ENCODE measurements at regions not wholly inside any gene's neighbourhood (a gene's known extent, or its start where the extent isn't known, plus 50 kb on each side); places are given as distances from the start of the nearest gene placed in this dataset.

DNA sequence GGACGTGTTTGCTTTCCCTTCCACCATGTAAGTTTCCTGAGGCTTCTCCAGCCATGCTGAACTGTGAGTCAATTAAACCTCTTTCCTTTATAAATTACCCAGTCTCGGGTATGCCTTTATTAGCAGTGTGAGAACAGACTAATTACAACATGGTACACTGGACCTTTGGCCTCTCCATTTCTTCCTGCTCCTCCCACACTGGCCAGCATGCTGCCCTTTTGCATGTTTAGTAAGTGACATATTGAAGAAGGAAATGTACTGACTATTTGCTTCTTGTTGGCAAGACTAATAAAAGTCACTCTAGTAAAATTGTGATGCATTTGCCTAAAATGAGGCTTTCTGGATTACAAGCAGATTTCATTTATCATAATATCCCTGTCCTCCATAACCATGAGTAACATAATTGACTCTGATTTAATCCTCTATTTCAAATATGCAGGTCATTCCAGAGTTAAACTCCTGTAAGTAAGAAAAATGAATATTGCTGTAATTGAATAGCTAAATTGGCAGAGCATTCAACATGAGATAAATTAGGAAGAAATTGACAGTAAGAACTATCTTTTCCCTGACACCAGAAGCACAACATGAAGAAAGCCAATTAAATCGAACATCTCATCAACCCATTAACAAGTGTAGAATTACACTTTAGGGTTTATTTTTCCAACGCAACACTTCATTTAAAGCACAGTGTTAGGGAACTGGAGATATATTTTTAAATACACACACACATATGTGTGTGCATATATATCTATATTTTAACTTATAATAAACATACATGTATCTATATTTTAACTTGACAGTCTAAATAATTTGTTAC is 427.8 kb upstream of the ZP4 start (continued):
- TF ChIP-seq MYBL2 (IDR thresholded peaks at IDR 0.05; ENCODE audit: low read depth) (no peak), MYBL2 (CRISPR knock-in tag; IDR thresholded peaks at IDR 0.05; ENCODE audit: borderline replicate concordance) (no peak), TSC22D4 (tag; IDR thresholded peaks at IDR 0.05) (no peak), CHD1 (IDR thresholded peaks at IDR 0.05; ENCODE audit: low read length) (no peak)

DNA sequence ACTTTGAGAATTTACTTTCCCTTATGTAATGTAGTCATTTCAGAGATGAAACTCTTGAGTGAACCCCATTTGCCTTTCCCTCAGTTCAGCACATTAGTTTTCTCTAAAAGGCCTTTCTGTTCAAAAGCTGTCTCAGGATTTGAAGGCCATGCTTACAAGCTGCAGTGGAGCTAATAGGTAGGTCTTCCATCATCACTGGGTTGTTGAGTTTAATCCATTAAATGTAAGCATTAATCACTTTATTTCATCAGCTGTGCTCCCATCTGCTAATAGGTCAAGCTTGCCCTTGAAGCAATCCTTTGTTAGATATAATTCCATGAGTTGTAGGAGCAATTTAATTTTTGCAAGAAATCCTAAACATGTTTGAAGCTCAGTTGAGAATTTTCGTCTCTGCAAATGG is 422.2 kb upstream of the ZP4 start:
- no TSS peak for BruUV-seq (replicated peaks)
- H4K20me1 ChIP-seq (replicated peaks; ENCODE audit: control insufficient read depth, insufficient read depth, low read length): no peaks in the 10 kb centered on the region
- H3K4me1 ChIP-seq (replicated peaks in 1 of 2; ENCODE audit: control insufficient read depth in 2 of 2, insufficient read depth in 2 of 2, low read length in 2 of 2): no peaks in the 10 kb centered on the region
- no peak overlapping the region for H3K4me3 ChIP-seq
- DNase-seq (ENCODE audit: extremely low read depth in 1 of 4, low spot score in 3 of 4): no peak
- no peaks in the 10 kb centered on the region for H3K9me3 ChIP-seq (replicated peaks; ENCODE audit: control insufficient read depth, insufficient read depth, low read depth, low read length)
- WGBS (ENCODE audit: insufficient coverage, low coverage, missing lambda C conversion rate): 0% methylated on average over 1 of the region's 1 CpG
- H3K27me3 ChIP-seq (ENCODE audit: control insufficient read depth in 2 of 2, insufficient read depth in 2 of 2, low read length in 2 of 2): no peaks in the 10 kb centered on the region
- no peak overlapping the region for H2AFZ ChIP-seq (ENCODE audit: low read depth, low read length)
- no peak overlapping the region for H3K9ac ChIP-seq (ENCODE audit: insufficient read depth in 1 of 2, low read depth in 2 of 2, low read length in 2 of 2)
- no peak overlapping the region for H3K4me2 ChIP-seq (ENCODE audit: insufficient read depth, low read length)
- in situ Hi-C loops (cut with MboI): no loop called here
- ChIA-PET POLR2A (no interaction called here), CTCF (ENCODE audit: low intra/inter-chr PET ratio) (no interaction called here)
- H3K9me1 ChIP-seq (ENCODE audit: control insufficient read depth, insufficient read depth, low read length): no peaks in the 10 kb centered on the region
- TF ChIP-seq, protein P1, sequence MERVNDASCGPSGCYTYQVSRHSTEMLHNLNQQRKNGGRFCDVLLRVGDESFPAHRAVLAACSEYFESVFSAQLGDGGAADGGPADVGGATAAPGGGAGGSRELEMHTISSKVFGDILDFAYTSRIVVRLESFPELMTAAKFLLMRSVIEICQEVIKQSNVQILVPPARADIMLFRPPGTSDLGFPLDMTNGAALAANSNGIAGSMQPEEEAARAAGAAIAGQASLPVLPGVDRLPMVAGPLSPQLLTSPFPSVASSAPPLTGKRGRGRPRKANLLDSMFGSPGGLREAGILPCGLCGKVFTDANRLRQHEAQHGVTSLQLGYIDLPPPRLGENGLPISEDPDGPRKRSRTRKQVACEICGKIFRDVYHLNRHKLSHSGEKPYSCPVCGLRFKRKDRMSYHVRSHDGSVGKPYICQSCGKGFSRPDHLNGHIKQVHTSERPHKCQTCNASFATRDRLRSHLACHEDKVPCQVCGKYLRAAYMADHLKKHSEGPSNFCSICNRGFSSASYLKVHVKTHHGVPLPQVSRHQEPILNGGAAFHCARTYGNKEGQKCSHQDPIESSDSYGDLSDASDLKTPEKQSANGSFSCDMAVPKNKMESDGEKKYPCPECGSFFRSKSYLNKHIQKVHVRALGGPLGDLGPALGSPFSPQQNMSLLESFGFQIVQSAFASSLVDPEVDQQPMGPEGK (CRISPR knock-in tag; IDR thresholded peaks at IDR 0.05; ENCODE audit: borderline replicate concordance): no peak
- TF ChIP-seq, protein P2, sequence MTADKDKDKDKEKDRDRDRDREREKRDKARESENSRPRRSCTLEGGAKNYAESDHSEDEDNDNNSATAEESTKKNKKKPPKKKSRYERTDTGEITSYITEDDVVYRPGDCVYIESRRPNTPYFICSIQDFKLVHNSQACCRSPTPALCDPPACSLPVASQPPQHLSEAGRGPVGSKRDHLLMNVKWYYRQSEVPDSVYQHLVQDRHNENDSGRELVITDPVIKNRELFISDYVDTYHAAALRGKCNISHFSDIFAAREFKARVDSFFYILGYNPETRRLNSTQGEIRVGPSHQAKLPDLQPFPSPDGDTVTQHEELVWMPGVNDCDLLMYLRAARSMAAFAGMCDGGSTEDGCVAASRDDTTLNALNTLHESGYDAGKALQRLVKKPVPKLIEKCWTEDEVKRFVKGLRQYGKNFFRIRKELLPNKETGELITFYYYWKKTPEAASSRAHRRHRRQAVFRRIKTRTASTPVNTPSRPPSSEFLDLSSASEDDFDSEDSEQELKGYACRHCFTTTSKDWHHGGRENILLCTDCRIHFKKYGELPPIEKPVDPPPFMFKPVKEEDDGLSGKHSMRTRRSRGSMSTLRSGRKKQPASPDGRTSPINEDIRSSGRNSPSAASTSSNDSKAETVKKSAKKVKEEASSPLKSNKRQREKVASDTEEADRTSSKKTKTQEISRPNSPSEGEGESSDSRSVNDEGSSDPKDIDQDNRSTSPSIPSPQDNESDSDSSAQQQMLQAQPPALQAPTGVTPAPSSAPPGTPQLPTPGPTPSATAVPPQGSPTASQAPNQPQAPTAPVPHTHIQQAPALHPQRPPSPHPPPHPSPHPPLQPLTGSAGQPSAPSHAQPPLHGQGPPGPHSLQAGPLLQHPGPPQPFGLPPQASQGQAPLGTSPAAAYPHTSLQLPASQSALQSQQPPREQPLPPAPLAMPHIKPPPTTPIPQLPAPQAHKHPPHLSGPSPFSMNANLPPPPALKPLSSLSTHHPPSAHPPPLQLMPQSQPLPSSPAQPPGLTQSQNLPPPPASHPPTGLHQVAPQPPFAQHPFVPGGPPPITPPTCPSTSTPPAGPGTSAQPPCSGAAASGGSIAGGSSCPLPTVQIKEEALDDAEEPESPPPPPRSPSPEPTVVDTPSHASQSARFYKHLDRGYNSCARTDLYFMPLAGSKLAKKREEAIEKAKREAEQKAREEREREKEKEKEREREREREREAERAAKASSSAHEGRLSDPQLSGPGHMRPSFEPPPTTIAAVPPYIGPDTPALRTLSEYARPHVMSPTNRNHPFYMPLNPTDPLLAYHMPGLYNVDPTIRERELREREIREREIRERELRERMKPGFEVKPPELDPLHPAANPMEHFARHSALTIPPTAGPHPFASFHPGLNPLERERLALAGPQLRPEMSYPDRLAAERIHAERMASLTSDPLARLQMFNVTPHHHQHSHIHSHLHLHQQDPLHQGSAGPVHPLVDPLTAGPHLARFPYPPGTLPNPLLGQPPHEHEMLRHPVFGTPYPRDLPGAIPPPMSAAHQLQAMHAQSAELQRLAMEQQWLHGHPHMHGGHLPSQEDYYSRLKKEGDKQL (CRISPR knock-in tag; IDR thresholded peaks at IDR 0.05; ENCODE audit: borderline replicate concordance): no peak
- TF ChIP-seq NCOA2 (IDR thresholded peaks at IDR 0.05; ENCODE audit: partially characterized antibody in 2 of 2) (no peak), EHMT2 (IDR thresholded peaks at IDR 0.05) (no peak)
- no peaks in the 10 kb centered on the region for H3K36me3 ChIP-seq (ENCODE audit: control insufficient read depth, insufficient read depth, low read length)
- intact Hi-C loops (cut with micrococcal nuclease): no loop called here
- H3K27ac ChIP-seq (ENCODE audit: extremely low read depth, low read depth, low read length): no peak overlapping the region
- H3K79me2 ChIP-seq (ENCODE audit: control insufficient read depth, insufficient read depth, low read length): no peaks in the 10 kb centered on the region
- no peak for FAIRE-seq
- ATAC-seq: no peak

Data from K562 (cell line).